OCI-LY7 (cell line): ENCODE measurements at regions not wholly inside any gene's neighbourhood (a gene's known extent, or its start where the extent isn't known, plus 50 kb on each side); places are given as distances from the start of the nearest gene placed in this dataset.
A peak's percentile ranks its signal among the peaks of the same experiment; 100 is the strongest.

Experiments
- BruUV-seq: library from RNA; stranded (reverse); fragments of 400-500 nt; replicated peaks from 2 replicates; lab custom pipeline; 2021; lab: Mats Ljungman, UMichigan
- CTCF ChIA-PET: fragments of 300-600 bp; sonication (Branson Sonifier 250); formaldehyde crosslinking; loops from one replicate; lab custom pipeline; 2022; ENCODE audit warnings: antibody characterized with exemption; ENCODE audit not compliant: unreplicated experiment; lab: Charles Lee
- POLR2A ChIA-PET: fragments of 300-600 bp; sonication (Branson Sonifier 250); formaldehyde crosslinking; loops from one replicate; lab custom pipeline; 2022; ENCODE audit warnings: antibody characterized with exemption; lab: Charles Lee
- DNase-seq: peaks from one replicate; pipeline ENCODE4 v3.0.0-alpha.2; 2015; ENCODE audit warnings: low spot score
- H2AFZ ChIP-seq: fragments of 200-600 bp; sonication (generic), shearing (Covaris generic); 2 replicates; pipeline ENCODE4 v1.6.1; 2014; ENCODE audit warnings: mild to moderate bottlenecking, antibody characterized with exemption, low read length, moderate library complexity
- H3K27ac ChIP-seq: fragments of 200-600 bp; sonication (generic); 2 replicates; pipeline ENCODE4 v1.5.1; 2014; ENCODE audit warnings: mixed run types, low read depth, mild to moderate bottlenecking, moderate library complexity, low read length, inconsistent platforms; ENCODE audit not compliant: poor library complexity, severe bottlenecking
- H3K36me3 ChIP-seq: fragments of 200-600 bp; sonication (generic); 2 replicates; pipeline ENCODE4 v1.6.1; 2014; ENCODE audit warnings: mild to moderate bottlenecking, antibody characterized with exemption, low read length, moderate library complexity, mixed read lengths; ENCODE audit not compliant: insufficient read depth
- H3K4me1 ChIP-seq: fragments of 200-600 bp; sonication (generic); 2 replicates; pipeline ENCODE4 v1.5.1; 2014; ENCODE audit warnings: mild to moderate bottlenecking, low read length; ENCODE audit not compliant: insufficient read depth, poor library complexity, severe bottlenecking
- H3K4me2 ChIP-seq: fragments of 200-600 bp; sonication (generic); 2 replicates; pipeline ENCODE4 v1.6.1; 2014; ENCODE audit warnings: mild to moderate bottlenecking, low read length
- H3K4me3 ChIP-seq: fragments of 200-600 bp; sonication (generic); 2 replicates; pipeline ENCODE4 v1.5.1; 2014; ENCODE audit warnings: mild to moderate bottlenecking, low read depth, low read length; ENCODE audit not compliant: poor library complexity, severe bottlenecking
- H3K79me2 ChIP-seq: fragments of 200-600 bp; sonication (generic); 2 replicates; pipeline ENCODE4 v1.6.1; 2016; ENCODE audit warnings: low read depth, mild to moderate bottlenecking, low read length, moderate library complexity, mixed read lengths; ENCODE audit not compliant: insufficient read depth
- H3K9me2 ChIP-seq: fragments of 200-600 bp; sonication (generic); 2 replicates; pipeline ENCODE4 v1.6.1; 2016; ENCODE audit warnings: mild to moderate bottlenecking, low read length, mixed read lengths; ENCODE audit not compliant: insufficient read depth
- H3K9me3 ChIP-seq: fragments of 200-600 bp; sonication (generic); 2 replicates; pipeline ENCODE4 v1.6.1; 2014; ENCODE audit warnings: mild to moderate bottlenecking, mixed run types, low read length, mixed read lengths
- H4K20me1 ChIP-seq: fragments of 200-600 bp; sonication (generic); 2 replicates; pipeline ENCODE4 v1.6.1; 2014; ENCODE audit warnings: mild to moderate bottlenecking, antibody characterized with exemption, low read length, moderate library complexity, mixed read lengths; ENCODE audit not compliant: insufficient read depth
- EZH2phosphoT487 ChIP-seq: fragments of 200-600 bp; sonication (generic); IDR thresholded peaks from 2 replicates; pipeline ENCODE4 v1.6.1; 2018; ENCODE audit warnings: low read depth, borderline replicate concordance, mild to moderate bottlenecking, mixed run types, antibody characterized with exemption, low read length, moderate library complexity, mixed read lengths
- intact Hi-C: fragments of 100-400 bp; cut with micrococcal nuclease; formaldehyde crosslinking; loops from one replicate; pipeline ENCODE4 v1.10.0; 2022; ENCODE audit not compliant: unreplicated experiment
- TF ChIP-seq, protein P1 (sequence below): fragments of 200-600 bp; sonication (generic); conservative IDR thresholded peaks from 2 replicates; pipeline ENCODE4 v1.5.1; 2014; ENCODE audit warnings: mild to moderate bottlenecking, antibody characterized with exemption, low read length, moderate library complexity, mixed read lengths

DNA sequence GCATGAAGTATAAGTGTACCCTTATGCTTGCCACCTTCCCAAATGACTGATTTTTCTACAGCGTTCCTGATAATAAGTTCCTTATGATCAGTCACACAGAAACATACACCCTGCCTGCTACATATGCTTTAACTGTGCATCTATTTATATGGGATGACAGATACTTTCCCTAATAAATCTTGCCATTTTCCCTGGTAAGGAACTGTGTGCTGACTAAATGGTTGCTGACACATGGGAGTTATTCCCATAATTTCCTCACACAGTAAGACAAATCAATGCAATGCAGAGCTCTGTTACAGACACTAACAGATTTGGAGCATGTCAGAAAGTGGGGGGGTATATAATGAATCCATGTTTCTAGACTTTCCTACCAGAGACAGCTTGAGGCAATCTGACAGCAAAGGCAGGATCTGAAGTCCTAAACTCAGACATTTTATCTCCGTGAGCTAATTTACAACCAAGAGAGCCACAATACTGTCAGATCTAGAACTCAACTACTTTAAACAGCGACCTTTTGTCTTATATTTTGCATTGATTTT is 86.9 kb upstream of the TCF12 start:
- Histone ChIP-seq H3K36me3 (no peaks in the 10 kb centered on the region), H3K9me2 (no peaks in the 10 kb centered on the region), H3K9me3 (no peaks in the 10 kb centered on the region), H3K4me3 (no peak overlapping the region), H4K20me1 (no peaks in the 10 kb centered on the region), H3K79me2 (no peaks in the 10 kb centered on the region), H3K4me2 (no peak overlapping the region), H2AFZ (0 out of 2 replicates have a peak overlapping the region, but pooled peaks have one; percentile 4), H3K27ac (no peak overlapping the region), H3K4me1 (no peaks in the 10 kb centered on the region)
- POLR2A ChIA-PET: no interaction called here
- no peak for DNase-seq
- TF ChIP-seq, protein P1, sequence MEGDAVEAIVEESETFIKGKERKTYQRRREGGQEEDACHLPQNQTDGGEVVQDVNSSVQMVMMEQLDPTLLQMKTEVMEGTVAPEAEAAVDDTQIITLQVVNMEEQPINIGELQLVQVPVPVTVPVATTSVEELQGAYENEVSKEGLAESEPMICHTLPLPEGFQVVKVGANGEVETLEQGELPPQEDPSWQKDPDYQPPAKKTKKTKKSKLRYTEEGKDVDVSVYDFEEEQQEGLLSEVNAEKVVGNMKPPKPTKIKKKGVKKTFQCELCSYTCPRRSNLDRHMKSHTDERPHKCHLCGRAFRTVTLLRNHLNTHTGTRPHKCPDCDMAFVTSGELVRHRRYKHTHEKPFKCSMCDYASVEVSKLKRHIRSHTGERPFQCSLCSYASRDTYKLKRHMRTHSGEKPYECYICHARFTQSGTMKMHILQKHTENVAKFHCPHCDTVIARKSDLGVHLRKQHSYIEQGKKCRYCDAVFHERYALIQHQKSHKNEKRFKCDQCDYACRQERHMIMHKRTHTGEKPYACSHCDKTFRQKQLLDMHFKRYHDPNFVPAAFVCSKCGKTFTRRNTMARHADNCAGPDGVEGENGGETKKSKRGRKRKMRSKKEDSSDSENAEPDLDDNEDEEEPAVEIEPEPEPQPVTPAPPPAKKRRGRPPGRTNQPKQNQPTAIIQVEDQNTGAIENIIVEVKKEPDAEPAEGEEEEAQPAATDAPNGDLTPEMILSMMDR: no peak
- no peak for TF ChIP-seq EZH2phosphoT487
- CTCF ChIA-PET: no interaction called here
- intact Hi-C loops: no loop called here
- BruUV-seq: no TSS peak

DNA sequence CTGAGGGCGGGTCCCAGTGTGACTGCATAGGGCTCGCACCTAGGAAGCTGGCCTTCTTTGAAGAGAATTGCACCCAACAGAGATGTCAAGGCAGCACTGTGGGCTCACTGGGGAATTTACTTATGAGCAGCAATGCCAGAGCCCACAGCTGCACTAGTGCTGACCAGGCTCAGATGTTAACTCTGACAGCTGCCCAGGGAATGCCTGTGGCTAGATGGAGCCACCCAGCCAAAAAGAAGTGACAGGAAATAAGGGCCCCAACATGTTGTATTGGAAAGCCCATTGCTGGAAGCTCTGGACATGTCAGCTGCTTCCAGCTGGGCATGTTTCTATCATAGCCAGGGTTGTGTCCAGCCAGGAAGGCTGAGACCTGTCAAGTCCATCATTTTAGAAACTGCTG is 90.9 kb upstream of the ZNF280D start:
- no peaks in the 10 kb centered on the region for H3K4me1 ChIP-seq
- POLR2A ChIA-PET: no interaction called here
- no peaks in the 10 kb centered on the region for H3K9me3 ChIP-seq
- H3K79me2 ChIP-seq: no peaks in the 10 kb centered on the region
- H3K9me2 ChIP-seq: no peaks in the 10 kb centered on the region
- no peak overlapping the region for H2AFZ ChIP-seq
- no peak for DNase-seq
- H4K20me1 ChIP-seq: no peaks in the 10 kb centered on the region
- CTCF ChIA-PET: no interaction called here
- TF ChIP-seq EZH2phosphoT487: no peak
- TF ChIP-seq, protein P1: no peak
- no peak overlapping the region for H3K4me2 ChIP-seq
- H3K36me3 ChIP-seq: no peaks in the 10 kb centered on the region
- H3K4me3 ChIP-seq: no peak overlapping the region
- no peak overlapping the region for H3K27ac ChIP-seq
- intact Hi-C loops: no loop called here
- BruUV-seq: no TSS peak

DNA sequence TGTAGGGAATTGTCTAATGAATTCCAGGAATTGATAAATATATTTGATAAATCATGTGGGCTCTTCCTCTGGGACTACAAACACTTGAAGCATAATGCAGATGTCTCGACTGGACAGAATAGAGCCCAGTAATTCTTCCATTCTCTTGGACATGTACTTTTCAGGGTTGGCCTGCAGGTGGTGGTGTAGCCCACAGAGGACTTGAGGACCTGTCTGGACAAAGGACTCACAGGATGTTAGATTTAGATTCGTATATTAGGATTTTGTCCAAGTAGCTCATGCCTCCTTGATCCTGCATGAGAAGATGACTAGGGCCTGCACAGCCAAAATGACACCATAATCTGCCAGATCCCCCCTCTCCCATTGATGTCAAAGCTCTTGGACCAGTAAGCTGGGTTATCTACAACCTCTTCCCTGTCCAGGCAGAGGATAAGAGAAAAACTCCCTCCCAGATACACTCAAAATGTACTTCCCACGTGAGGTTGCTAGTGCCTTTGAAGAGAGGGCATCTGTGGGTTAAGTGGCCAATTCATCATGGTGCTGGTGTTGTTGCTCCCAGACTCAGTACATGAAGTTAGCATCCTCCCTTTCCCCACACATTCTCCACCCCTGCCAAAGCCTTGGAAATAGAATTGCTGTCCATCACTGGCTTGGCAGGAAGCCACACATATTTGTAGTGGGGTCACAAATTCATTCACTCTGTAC is 88.6 kb upstream of the ZNF280D start:
- Histone ChIP-seq H3K27ac (no peak overlapping the region), H3K4me2 (no peak overlapping the region), H4K20me1 (no peaks in the 10 kb centered on the region), H3K36me3 (no peaks in the 10 kb centered on the region), H3K9me3 (no peaks in the 10 kb centered on the region), H3K4me3 (no peak overlapping the region), H3K9me2 (no peaks in the 10 kb centered on the region), H2AFZ (no peak overlapping the region), H3K4me1 (no peaks in the 10 kb centered on the region), H3K79me2 (no peaks in the 10 kb centered on the region)
- no TSS peak for BruUV-seq
- CTCF ChIA-PET: interaction anchor here (0.5 to 1.5 kb wide), 2 partner anchors 12 to 335 kb away, joined by 3 read pairs; no protein-coding TSS in a partner anchor
- DNase-seq: peak; percentile 47
- no peak for TF ChIP-seq EZH2phosphoT487
- TF ChIP-seq, protein P1: peak; percentile 74
- intact Hi-C loops: no loop called here
- POLR2A ChIA-PET: interaction anchor here (0.5 to 0.6 kb wide), 3 partner anchors 18 to 379 kb away, joined by 3 to 5 read pairs (median 3); no protein-coding TSS in a partner anchor
